ENCODE measurements at regions not wholly inside any gene's neighbourhood (a gene's known extent, or its start where the extent isn't known, plus 50 kb on each side); places are given as distances from the start of the nearest gene placed in this dataset.
"Not testable (repeated sequence)": the region's sequence is repeated elsewhere in the genome, so short reads cannot be mapped to it uniquely, and the experiment has no call there.

DNA sequence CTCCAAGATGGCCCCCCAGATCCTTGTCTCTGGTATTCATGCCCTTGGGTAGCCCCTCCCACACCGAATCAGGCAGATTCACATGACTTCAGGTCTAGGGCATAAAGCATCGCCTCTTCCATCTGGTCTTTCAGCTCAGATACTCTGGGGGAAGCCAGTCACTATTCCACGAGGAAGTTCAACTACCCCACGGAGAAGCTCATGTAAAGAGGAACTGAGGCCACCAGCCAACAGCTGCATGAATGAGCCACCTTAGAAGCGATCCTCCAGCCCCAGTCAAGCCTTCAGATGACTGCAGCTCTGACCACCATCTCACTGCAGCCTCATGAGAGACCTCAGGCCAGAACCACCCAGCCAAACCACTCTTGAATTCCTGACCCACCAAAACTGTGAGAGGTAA is 54.1 kb downstream of the SOCS3 start:
- no peak for ATAC-seq
- no peak for DNase-seq (ENCODE audit: low spot score)

DNA sequence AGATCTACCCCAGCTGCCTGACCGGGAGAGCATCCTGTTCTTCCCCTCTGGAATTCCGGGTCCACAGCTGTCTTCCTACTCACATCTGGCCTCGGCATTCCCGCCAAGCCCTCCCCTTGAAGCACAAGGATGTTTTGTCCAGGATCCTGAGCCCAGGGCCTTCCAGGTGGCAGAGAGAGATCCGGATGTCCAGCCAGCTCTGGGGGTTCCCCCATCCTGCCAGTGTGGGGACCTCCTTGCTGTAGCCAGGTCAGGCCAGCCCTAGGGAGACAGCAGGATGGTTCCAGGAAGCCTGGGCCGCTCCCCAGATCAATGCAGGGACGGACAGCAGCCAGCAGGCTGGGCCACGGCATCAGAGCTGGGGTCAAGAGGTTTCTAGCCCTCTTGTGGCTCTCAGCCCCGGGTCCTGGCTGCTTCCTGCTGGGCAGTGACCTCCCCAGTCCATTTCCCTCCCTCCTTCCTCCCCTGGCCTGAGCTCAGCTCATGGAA is 55.3 kb downstream of the SOCS3 start:
- ATAC-seq (peak; percentile 58), DNase-seq (ENCODE audit: low spot score) (no peak)

DNA sequence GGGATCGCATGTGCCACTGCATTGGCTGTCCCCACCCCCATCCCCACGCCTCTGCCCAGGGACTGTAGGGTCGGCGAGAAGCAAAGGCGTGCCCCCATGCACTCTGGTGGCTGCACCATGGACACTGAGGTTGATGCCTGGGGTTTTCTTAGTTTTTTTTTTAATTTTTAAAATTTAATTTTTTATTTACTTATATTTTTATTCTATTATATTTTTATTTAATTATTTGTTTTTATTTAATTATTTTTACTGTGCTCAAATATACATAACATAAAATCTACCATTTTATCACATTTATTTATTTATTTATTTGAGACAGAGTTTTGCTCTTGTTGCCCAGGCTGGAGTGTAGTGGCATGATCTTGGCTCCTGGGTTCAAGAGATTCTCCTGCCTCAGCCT is 57.4 kb downstream of the SOCS3 start:
- no peak for ATAC-seq
- no peak for DNase-seq (ENCODE audit: low spot score)

DNA sequence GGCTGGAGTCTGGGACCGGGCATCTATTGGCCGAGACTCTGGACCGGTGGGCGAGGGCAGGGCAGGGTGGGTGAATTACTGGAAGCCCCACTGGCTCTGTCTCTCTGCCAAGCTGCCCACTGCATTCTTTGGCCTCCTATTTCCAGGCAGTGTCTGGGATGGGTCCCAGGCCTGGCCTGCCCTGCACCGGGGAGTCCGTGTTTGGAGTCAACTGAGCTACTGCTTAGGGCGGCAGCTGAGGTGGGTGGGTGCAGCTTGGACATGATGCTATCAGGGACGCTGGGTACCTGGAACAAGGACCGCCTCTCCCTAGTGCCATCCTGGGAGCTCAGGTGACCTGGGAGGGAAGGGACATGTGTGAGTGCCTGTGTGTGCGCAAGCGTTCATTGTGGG is 58.1 kb downstream of the SOCS3 start:
- DNase-seq (ENCODE audit: low spot score) (no peak), ATAC-seq (no peak)

DNA sequence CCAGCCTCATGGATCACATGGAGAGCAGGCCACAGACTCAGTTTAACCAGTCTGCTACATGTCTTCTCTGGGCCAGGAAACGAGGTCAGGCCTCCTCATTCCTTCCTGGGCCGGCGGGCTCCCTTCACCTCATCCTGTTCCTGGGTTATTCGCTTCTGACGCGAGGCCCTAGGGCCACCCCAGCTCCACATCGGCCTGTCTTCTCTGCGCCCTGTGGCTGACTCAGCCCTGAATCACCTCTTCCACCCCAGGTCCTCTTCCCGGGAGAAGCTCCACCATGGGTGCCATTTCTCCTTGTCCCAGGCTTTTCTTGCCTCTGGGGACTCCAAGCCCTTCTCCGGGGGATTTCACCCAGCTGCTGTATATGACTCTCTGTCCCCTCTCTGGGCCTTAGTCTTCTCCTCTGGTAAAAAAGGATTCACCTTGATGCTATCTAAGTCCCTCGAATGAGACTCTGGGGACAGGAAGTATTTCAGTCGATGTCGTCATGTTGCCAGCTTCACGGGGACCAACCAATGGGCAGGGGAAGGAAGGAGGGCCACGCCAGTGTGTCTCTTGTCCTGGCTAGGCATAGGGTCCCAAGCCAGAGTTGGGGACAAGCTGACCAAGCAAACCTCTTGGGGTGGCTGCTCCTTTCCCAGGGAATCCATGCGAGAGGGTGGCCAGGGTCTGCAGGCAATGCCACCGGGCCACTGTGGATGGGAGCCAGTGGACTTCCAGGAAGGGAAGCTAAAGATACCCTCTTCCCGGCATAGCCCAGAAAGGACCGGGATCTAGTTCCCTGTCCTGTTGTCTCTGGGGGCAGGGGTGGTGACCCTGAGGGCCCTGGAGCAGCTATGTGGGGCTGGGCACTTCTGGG is 58.7 kb downstream of the SOCS3 start:
- DNase-seq (ENCODE audit: low spot score): no peak
- no peak for ATAC-seq

DNA sequence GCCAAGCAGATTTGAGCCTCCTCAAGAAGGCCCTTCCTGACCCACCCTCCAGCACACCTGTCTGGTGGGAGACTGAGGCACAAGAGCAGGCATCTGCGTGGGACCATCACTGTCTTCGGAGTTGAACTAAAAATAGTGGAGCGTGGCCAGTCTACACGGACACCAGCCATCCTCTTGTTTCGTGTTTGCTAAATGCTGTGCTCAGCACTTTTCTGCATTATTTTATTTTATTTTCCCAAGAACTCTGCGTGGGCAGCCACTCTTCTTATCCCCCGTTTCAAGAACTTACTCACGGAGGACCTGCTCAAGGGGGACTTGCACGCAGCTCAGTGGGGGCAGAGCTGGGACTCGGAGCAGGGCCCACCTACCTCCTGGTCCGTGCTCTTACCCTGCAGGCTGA is 60.8 kb downstream of the SOCS3 start:
- DNase-seq (ENCODE audit: low spot score) (no peak), ATAC-seq (no peak)

DNA sequence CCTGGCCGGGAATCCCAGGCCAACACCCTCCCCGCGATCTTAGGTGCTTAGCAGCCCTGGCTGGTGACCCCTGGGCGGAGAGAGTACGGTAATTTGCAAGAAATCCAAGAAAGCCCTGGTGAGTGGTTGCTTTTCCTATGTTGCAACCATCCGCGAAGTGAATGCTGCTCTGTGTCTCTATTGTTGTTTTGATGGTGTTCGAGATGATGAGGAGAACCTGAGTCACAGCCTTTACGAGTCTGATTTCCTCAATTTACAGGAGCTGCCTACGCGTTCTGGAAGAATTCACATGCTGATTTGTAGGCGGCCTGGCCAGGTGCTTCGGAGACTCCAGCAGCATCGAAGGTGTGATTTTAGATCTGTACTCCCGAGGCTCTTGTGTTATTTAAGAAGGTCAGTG is 63.3 kb downstream of the TMEM235 start:
- no peak for ATAC-seq
- no peak for DNase-seq (ENCODE audit: low spot score)

DNA sequence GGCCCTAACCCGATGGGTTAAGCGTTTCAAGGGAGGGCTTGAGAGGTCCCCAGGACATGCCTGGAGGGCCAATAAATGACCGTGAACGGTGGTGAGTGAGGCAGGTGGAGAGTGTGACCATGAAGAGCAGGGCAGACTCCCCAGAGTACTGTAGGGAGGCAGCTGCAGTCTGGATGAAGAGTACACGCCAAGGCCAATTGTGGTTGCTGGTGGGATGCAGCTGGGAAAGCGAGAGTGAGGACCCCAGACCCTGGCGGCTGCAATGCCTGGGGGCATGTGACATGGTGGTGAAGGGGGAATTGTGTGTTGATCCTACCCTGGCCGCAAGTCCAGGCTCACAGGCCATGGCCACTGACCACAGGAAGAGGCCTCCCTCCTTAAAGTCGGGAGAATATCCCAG is 62.9 kb downstream of the TMEM235 start:
- ATAC-seq: no peak
- DNase-seq (ENCODE audit: low spot score): no peak

DNA sequence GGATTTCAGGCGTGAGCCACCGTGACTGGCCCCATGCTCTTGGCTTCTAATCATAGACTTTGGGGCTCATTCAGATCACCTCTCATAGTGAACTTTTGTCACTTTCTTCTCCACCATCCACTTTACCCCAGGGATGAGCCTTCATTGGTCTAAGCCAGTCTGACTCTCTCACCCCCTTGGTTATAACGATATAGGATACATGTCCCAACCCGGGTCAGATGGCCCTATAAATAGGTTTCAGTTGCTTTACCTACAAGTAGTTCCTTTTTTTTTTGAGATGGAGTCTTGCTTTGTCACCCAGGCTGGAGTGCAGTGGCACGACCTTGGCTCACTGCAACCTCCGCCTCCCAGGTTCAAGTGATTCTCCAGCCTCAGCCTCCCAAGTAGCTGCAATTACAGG is 61.7 kb downstream of the TMEM235 start:
- ATAC-seq; DNase-seq (ENCODE audit: low spot score): not testable (repeated sequence)

DNA sequence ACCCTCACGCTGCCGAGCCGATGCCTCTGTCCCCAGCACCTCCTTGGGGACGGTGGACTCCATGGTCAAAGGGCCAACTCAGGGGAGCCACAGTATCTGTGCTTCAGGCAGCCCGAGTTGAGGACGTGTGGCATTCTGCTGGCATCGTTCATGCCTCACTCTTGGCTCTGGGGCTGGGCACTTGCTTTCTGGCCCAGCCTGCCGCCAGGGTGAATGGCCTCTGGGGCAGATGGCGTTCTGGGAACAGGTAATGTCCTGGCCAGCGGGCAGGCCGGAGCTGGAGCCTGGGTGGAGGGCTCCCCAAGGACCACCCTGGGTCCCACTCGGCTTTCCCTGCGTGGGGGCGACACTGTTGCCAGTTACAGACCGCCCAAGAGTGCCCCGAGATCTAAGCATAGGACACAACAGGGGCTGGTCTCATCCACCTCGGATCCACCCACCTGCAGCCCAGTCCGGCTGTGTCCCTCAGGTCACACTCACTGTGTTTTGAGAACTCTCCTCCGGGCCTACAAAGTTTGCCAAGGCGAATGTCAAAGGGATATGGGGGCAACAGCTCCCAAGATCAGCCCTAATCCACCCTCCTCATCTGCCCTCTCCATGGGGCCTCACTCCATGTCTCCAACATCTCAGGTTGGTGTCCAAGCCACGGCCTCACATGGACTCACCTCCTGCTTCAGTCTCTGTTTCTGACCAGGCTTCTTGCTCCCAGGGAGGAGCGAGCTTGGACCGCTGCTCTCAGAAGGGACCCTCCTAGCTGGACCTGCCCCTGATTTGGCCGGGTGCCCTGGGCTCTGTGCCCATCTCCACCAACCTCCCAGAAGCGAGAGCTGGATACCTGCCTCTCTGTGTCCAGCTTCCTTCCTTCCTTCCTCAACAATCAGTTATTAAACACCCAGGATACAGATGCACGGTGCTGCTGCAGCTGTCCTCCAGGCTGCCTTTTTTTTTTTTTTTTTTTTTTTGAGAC is 60.8 kb downstream of the TMEM235 start:
- DNase-seq (ENCODE audit: low spot score) (peak; percentile 91), ATAC-seq (peak; percentile 89)

DNA sequence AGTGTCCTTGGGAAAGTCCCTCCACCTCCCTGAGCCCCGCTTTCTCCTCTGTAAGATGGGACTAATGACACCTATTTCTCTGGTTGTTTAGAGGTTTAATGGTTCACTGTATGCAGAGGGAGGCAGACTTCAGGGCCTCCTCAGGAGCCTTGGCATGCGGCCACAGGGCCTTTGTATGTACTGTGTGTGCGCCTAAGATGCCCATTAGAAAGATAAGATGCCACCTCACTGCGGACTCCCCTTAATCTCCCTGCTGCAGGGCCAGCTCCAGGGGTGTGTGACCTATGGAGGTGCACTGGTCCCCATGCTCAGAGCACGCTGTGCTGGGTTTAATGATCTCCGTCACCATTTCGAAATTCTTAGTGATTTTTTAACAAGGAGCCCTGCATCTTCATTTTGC is 59.3 kb downstream of the TMEM235 start:
- peak; percentile 12 for ATAC-seq
- peak; percentile 51 for DNase-seq (ENCODE audit: low spot score)
